ENCODE measurements at regions not wholly inside any gene's neighbourhood (a gene's known extent, or its start where the extent isn't known, plus 50 kb on each side); places are given as distances from the start of the nearest gene placed in this dataset.

DNA sequence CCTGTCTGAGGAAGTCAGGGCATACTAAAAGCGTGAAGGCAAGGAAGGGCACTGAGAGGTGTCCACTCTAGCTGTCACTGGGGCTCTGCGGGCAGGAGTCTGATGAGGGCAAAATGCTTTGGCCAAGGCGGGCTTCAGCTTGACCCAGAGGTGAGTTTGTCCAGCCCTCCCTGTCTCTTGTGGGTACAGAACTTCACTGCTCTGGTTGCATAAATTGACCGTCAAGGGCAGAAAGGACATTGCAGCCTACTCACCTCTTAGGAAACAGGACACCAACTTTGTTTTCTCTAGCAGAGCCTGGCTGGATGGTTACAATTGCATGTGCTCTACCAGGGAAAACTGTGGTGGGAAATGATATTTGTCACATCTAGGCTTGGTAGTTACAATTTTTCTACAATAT, 170.9 kb downstream of the TMEM38B start:
- 90% methylated on average over 4 of the region's 4 CpGs for WGBS (ENCODE audit: low lambda C conversion rate, missing lambda C conversion rate)

DNA sequence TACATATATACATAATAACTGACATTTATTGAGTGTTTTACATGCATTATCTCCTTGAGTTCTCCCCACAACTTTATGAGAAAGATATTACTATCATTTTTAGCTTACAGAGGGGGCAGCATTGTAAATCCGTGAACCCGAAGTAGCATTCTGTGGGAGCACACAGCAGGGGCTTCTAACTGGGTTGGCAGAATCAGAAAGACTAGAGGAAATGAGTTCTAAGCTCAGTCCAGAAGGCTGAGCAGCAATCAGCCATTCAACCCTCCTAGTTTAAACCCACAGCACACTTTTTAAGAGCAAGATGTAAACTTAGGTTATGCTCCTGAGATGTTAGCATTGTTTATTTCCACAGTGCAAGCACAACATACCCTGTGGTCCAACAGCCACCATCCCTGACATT, 177.2 kb downstream of the TMEM38B start:
- WGBS (ENCODE audit: low lambda C conversion rate, missing lambda C conversion rate) = 31% methylated on average over 2 of the region's 2 CpGs
- H3K9me2 ChIP-seq (replicated peaks; ENCODE audit: insufficient read depth) = no peaks in the 10 kb centered on the region
- H3K4me1 ChIP-seq (ENCODE audit: insufficient read depth) = peaks cover 3% of the 10 kb centered on the region
- H3K36me3 ChIP-seq (replicated peaks; ENCODE audit: insufficient read depth, low read depth) = no peaks in the 10 kb centered on the region
- H2AFZ ChIP-seq = no peak overlapping the region
- no peak for DNase-seq (ENCODE audit: low spot score)
- no peaks in the 10 kb centered on the region for H3K79me2 ChIP-seq
- no peaks in the 10 kb centered on the region for H3K27me3 ChIP-seq
- no peak overlapping the region for H3K4me3 ChIP-seq
- H3K27ac ChIP-seq = no peak overlapping the region
- H3K4me2 ChIP-seq = peak overlapping the region; percentile 37
- no peaks in the 10 kb centered on the region for H3K9me3 ChIP-seq (ENCODE audit: low read depth)
- TF ChIP-seq, protein P1, sequence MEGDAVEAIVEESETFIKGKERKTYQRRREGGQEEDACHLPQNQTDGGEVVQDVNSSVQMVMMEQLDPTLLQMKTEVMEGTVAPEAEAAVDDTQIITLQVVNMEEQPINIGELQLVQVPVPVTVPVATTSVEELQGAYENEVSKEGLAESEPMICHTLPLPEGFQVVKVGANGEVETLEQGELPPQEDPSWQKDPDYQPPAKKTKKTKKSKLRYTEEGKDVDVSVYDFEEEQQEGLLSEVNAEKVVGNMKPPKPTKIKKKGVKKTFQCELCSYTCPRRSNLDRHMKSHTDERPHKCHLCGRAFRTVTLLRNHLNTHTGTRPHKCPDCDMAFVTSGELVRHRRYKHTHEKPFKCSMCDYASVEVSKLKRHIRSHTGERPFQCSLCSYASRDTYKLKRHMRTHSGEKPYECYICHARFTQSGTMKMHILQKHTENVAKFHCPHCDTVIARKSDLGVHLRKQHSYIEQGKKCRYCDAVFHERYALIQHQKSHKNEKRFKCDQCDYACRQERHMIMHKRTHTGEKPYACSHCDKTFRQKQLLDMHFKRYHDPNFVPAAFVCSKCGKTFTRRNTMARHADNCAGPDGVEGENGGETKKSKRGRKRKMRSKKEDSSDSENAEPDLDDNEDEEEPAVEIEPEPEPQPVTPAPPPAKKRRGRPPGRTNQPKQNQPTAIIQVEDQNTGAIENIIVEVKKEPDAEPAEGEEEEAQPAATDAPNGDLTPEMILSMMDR (IDR thresholded peaks at IDR 0.05; ENCODE audit: poor library complexity) = no peak
- no peak for TF ChIP-seq EZH2 (IDR thresholded peaks at IDR 0.05; ENCODE audit: borderline replicate concordance)
- no peak for TF ChIP-seq EZH2phosphoT487 (IDR thresholded peaks at IDR 0.05; ENCODE audit: low read depth, severe bottlenecking, unreplicated experiment)
- no peaks in the 10 kb centered on the region for H4K20me1 ChIP-seq (ENCODE audit: insufficient read depth, poor library complexity, severe bottlenecking)

More for the DNA sequence above, 170.9 kb downstream of the TMEM38B start:
- no peaks in the 10 kb centered on the region for H3K9me2 ChIP-seq (replicated peaks; ENCODE audit: insufficient read depth)
- no peak overlapping the region for H2AFZ ChIP-seq
- H3K9me3 ChIP-seq (ENCODE audit: low read depth) = no peaks in the 10 kb centered on the region
- no peaks in the 10 kb centered on the region for H3K79me2 ChIP-seq
- H3K4me2 ChIP-seq = no peak overlapping the region
- no peak overlapping the region for H3K4me3 ChIP-seq
- no peaks in the 10 kb centered on the region for H3K27me3 ChIP-seq
- no peaks in the 10 kb centered on the region for H3K36me3 ChIP-seq (replicated peaks; ENCODE audit: insufficient read depth, low read depth)
- TF ChIP-seq EZH2 (IDR thresholded peaks at IDR 0.05; ENCODE audit: borderline replicate concordance) = no peak
- TF ChIP-seq, protein P1 (IDR thresholded peaks at IDR 0.05; ENCODE audit: poor library complexity) = no peak
- TF ChIP-seq EZH2phosphoT487 (IDR thresholded peaks at IDR 0.05; ENCODE audit: low read depth, severe bottlenecking, unreplicated experiment) = no peak
- H4K20me1 ChIP-seq (ENCODE audit: insufficient read depth, poor library complexity, severe bottlenecking) = no peaks in the 10 kb centered on the region
- no peaks in the 10 kb centered on the region for H3K4me1 ChIP-seq (ENCODE audit: insufficient read depth)
- H3K27ac ChIP-seq = no peak overlapping the region
- no peak for DNase-seq (ENCODE audit: low spot score)

DNA sequence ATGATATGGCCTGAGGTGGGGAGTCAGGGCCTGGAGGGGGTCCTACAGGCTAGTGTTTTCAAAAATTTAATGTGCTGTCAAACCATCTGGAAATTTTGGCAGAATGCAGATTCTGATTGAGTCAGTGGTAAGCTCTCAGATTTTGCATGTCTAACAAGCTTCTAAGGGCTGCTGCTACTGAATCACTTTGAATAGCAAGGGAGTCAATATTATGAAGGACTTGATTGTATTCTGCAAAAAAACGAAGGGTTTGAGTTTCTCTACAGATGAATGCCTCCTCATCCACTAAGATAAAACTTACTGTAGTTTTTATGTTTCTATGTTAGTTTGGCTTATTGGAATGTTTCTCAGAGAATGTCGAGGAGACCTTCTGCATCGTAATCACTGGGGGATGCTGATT, 179.5 kb downstream of the TMEM38B start:
- WGBS (ENCODE audit: low lambda C conversion rate, missing lambda C conversion rate) = 81% methylated on average over 3 of the region's 3 CpGs
- Histone ChIP-seq H3K36me3 (replicated peaks; ENCODE audit: insufficient read depth, low read depth) (no peaks in the 10 kb centered on the region), H4K20me1 (ENCODE audit: insufficient read depth, poor library complexity, severe bottlenecking) (no peaks in the 10 kb centered on the region), H3K9me3 (ENCODE audit: low read depth) (no peaks in the 10 kb centered on the region), H3K4me2 (no peak overlapping the region), H3K27ac (no peak overlapping the region), H3K27me3 (no peaks in the 10 kb centered on the region), H2AFZ (no peak overlapping the region), H3K79me2 (no peaks in the 10 kb centered on the region), H3K4me3 (no peak overlapping the region), H3K4me1 (ENCODE audit: insufficient read depth) (peaks cover 3% of the 10 kb centered on the region), H3K9me2 (replicated peaks; ENCODE audit: insufficient read depth) (no peaks in the 10 kb centered on the region)
- TF ChIP-seq EZH2phosphoT487 (IDR thresholded peaks at IDR 0.05; ENCODE audit: low read depth, severe bottlenecking, unreplicated experiment) (no peak), EZH2 (IDR thresholded peaks at IDR 0.05; ENCODE audit: borderline replicate concordance) (no peak)
- TF ChIP-seq, protein P1 (IDR thresholded peaks at IDR 0.05; ENCODE audit: poor library complexity) = no peak
- DNase-seq (ENCODE audit: low spot score) = no peak

DNA sequence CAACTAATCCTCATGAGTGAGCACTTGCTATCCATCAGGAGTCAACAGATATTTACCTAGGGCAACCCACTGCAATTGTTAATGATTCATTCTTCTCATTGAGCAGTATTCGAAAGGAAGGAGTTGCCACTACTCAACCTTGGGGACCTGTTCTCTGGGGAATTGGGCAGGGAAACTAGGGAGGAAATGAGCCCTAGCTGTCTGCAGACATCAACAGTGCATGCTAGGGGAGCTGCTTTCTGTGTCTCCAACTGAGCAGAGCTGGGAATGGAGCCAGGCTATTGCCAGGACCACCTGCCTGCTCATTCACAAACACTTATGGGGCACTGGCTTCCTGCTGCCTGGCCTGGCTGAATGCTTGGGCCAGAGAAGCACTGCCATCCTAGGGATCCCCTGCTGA, 183.4 kb downstream of the TMEM38B start:
- no peaks in the 10 kb centered on the region for H3K9me2 ChIP-seq (replicated peaks; ENCODE audit: insufficient read depth)
- H2AFZ ChIP-seq = no peak overlapping the region
- H3K27me3 ChIP-seq = no peaks in the 10 kb centered on the region
- no peak for DNase-seq (ENCODE audit: low spot score)
- no peak overlapping the region for H3K4me3 ChIP-seq
- H3K4me2 ChIP-seq = no peak overlapping the region
- WGBS (ENCODE audit: low lambda C conversion rate, missing lambda C conversion rate) = 73% methylated on average over 1 of the region's 1 CpG
- TF ChIP-seq, protein P1 (IDR thresholded peaks at IDR 0.05; ENCODE audit: poor library complexity) = no peak
- TF ChIP-seq EZH2 (IDR thresholded peaks at IDR 0.05; ENCODE audit: borderline replicate concordance) (no peak), EZH2phosphoT487 (IDR thresholded peaks at IDR 0.05; ENCODE audit: low read depth, severe bottlenecking, unreplicated experiment) (no peak)
- H3K4me1 ChIP-seq (ENCODE audit: insufficient read depth) = no peaks in the 10 kb centered on the region
- H3K9me3 ChIP-seq (ENCODE audit: low read depth) = no peaks in the 10 kb centered on the region
- H3K79me2 ChIP-seq = no peaks in the 10 kb centered on the region
- H4K20me1 ChIP-seq (ENCODE audit: insufficient read depth, poor library complexity, severe bottlenecking) = no peaks in the 10 kb centered on the region
- H3K36me3 ChIP-seq (replicated peaks; ENCODE audit: insufficient read depth, low read depth) = no peaks in the 10 kb centered on the region
- no peak overlapping the region for H3K27ac ChIP-seq

All from hepatocyte (in vitro differentiated cells).